PC-3 (cell line): ENCODE measurements at regions not wholly inside any gene's neighbourhood (a gene's known extent, or its start where the extent isn't known, plus 50 kb on each side); places are given as distances from the start of the nearest gene placed in this dataset.

ENCODE experiments used
- ATAC-seq: fragments of 200-7000 bp; cut with Tn5 transposase; 2 replicates; pipeline ENCODE4 v1.9.1; 2020; ENCODE audit warnings: mild to moderate bottlenecking, moderate library complexity
- BruUV-seq: library from RNA; stranded (reverse); fragments of 400-500 nt; replicated peaks from 2 replicates; lab custom pipeline; 2021; lab: Mats Ljungman, UMichigan
- CTCF ChIA-PET: fragments of 300-600 bp; sonication (Branson Sonifier 250); formaldehyde crosslinking; loops from one replicate; lab custom pipeline; 2022; ENCODE audit warnings: antibody characterized with exemption; lab: Charles Lee
- POLR2A ChIA-PET: fragments of 300-600 bp; sonication (Branson Sonifier 250); formaldehyde crosslinking; loops from one replicate; lab custom pipeline; 2022; ENCODE audit warnings: antibody characterized with exemption; ENCODE audit not compliant: unreplicated experiment; lab: Charles Lee
- DNase-seq: peaks from one replicate; pipeline ENCODE4 v3.0.0-alpha.2; 2015
- H2AFZ ChIP-seq: fragments of 300-600 bp; sonication (generic); 2 replicates; pipeline ENCODE4 v1.6.0; 2016; ENCODE audit warnings: antibody characterized with exemption, low read length
- H3F3A ChIP-seq: fragments of 300-600 bp; sonication (generic); one replicate; pipeline ENCODE4 v1.6.0; 2017; ENCODE audit warnings: antibody characterized with exemption, low read length, control low read depth, mild to moderate bottlenecking; ENCODE audit not compliant: unreplicated experiment
- H3K27ac ChIP-seq: fragments of 300-600 bp; sonication (generic); 2 replicates; pipeline ENCODE4 v1.5.1; 2016; ENCODE audit warnings: mild to moderate bottlenecking, low read length
- H3K27me3 ChIP-seq: fragments of 300-600 bp; sonication (generic); 2 replicates; pipeline ENCODE4 v1.6.1; 2016; ENCODE audit warnings: low read length, mixed read lengths
- H3K36me3 ChIP-seq: fragments of 300-600 bp; sonication (generic); 2 replicates; pipeline ENCODE4 v1.6.1; 2016; ENCODE audit warnings: low read depth, mixed run types, low read length, mixed read lengths
- H3K4me1 ChIP-seq: fragments of 300-600 bp; sonication (generic); 2 replicates; pipeline ENCODE4 v1.5.1; 2016; ENCODE audit warnings: low read length; ENCODE audit not compliant: insufficient read depth
- H3K4me2 ChIP-seq: fragments of 300-600 bp; sonication (generic); 2 replicates; pipeline ENCODE4 v1.6.0; 2016; ENCODE audit warnings: low read length
- H3K4me3 ChIP-seq: fragments of 300-600 bp; sonication (generic); 2 replicates; pipeline ENCODE4 v1.5.1; 2016; ENCODE audit warnings: mild to moderate bottlenecking, low read length, mixed read lengths
- H3K79me2 ChIP-seq: fragments of 300-600 bp; sonication (generic); 2 replicates; pipeline ENCODE4 v1.6.1; 2017; ENCODE audit warnings: low read length, mixed read lengths
- H3K9ac ChIP-seq: fragments of 300-600 bp; sonication (generic); 2 replicates; pipeline ENCODE4 v1.6.0; 2016; ENCODE audit warnings: mild to moderate bottlenecking, low read length
- H3K9me2 ChIP-seq: fragments of 300-600 bp; sonication (generic); replicated peaks from 2 replicates; pipeline ENCODE4 v1.6.1; 2016; ENCODE audit warnings: mixed run types, low read length, mixed read lengths
- H3K9me3 ChIP-seq: fragments of 300-600 bp; sonication (generic); 2 replicates; pipeline ENCODE4 v1.6.1; 2016; ENCODE audit warnings: low read length, mixed read lengths
- H4K20me1 ChIP-seq: fragments of 300-600 bp; sonication (generic); 2 replicates; pipeline ENCODE4 v1.6.1; 2016; ENCODE audit warnings: low read length, mixed read lengths
- EZH2 ChIP-seq: fragments of 300-600 bp; sonication (generic); IDR thresholded peaks from one replicate; pipeline ENCODE4 v1.6.1; 2017; ENCODE audit warnings: antibody characterized with exemption, mild to moderate bottlenecking, low read length; ENCODE audit not compliant: unreplicated experiment
- EZH2phosphoT487 ChIP-seq: fragments of 300-600 bp; sonication (generic); IDR thresholded peaks from 2 replicates; pipeline ENCODE4 v1.6.1; 2018; ENCODE audit warnings: mild to moderate bottlenecking, antibody characterized with exemption, low read length, borderline replicate concordance
- intact Hi-C: fragments of 100-400 bp; cut with micrococcal nuclease; formaldehyde crosslinking; loops from 2 replicates; pipeline ENCODE4 v1.9.0; 2023
- TF ChIP-seq, protein P1 (sequence below): fragments of 300-600 bp; sonication (generic); conservative IDR thresholded peaks from 2 replicates; pipeline ENCODE4 v1.5.1; 2017; ENCODE audit warnings: antibody characterized with exemption, low read depth, mild to moderate bottlenecking, low read length

DNA sequence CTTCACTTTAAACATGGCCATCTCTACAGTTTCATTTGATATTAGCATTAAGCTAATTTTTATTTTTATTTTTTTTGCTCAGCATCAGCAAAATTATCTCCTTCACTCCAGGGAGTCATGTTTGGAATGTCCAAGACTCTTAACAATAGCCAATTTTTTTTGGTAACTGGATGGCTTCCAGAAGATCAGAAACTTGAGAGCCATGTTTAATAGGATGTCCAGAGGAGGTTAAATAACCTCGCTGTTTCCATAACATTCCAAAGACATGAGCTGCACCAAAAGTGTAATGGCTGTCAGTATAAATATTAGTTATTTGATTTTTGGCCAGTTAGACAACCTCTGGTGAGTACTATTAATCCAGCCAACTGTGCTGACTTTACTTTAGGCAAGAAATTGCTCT, 80.7 kb downstream of the DNTTIP2 start:
- no peaks in the 10 kb centered on the region for H3K9me2 ChIP-seq
- BruUV-seq, result no TSS peak
- H3K9ac ChIP-seq, result peak overlapping the region; percentile 41
- H3K27me3 ChIP-seq, result no peaks in the 10 kb centered on the region
- peaks cover 9% of the 10 kb centered on the region for H3F3A ChIP-seq
- TF ChIP-seq EZH2, result no peak
- TF ChIP-seq, protein P1, sequence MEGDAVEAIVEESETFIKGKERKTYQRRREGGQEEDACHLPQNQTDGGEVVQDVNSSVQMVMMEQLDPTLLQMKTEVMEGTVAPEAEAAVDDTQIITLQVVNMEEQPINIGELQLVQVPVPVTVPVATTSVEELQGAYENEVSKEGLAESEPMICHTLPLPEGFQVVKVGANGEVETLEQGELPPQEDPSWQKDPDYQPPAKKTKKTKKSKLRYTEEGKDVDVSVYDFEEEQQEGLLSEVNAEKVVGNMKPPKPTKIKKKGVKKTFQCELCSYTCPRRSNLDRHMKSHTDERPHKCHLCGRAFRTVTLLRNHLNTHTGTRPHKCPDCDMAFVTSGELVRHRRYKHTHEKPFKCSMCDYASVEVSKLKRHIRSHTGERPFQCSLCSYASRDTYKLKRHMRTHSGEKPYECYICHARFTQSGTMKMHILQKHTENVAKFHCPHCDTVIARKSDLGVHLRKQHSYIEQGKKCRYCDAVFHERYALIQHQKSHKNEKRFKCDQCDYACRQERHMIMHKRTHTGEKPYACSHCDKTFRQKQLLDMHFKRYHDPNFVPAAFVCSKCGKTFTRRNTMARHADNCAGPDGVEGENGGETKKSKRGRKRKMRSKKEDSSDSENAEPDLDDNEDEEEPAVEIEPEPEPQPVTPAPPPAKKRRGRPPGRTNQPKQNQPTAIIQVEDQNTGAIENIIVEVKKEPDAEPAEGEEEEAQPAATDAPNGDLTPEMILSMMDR, result no peak
- no peak for TF ChIP-seq EZH2phosphoT487
- ChIA-PET CTCF (interaction anchor here (0.6 kb wide), 2 partner anchors 19 to 93 kb away, joined by 3 read pairs; no protein-coding TSS in a partner anchor), POLR2A (interaction anchor here (0.6 to 0.8 kb wide), 2 partner anchors 92 to 152 kb away, joined by 3 to 4 read pairs; no protein-coding TSS in a partner anchor)
- no peak overlapping the region for H2AFZ ChIP-seq
- intact Hi-C loops, result no loop called here
- peak; percentile 96 for ATAC-seq
- H3K27ac ChIP-seq, result peak overlapping the region; percentile 89
- DNase-seq, result peak; percentile 98
- H3K4me2 ChIP-seq, result peak overlapping the region; percentile 59
- no peak overlapping the region; the same call in 1 of the 2 replicates for H3K4me3 ChIP-seq
- H3K36me3 ChIP-seq, result no peaks in the 10 kb centered on the region
- no peaks in the 10 kb centered on the region for H3K9me3 ChIP-seq
- H4K20me1 ChIP-seq, result no peaks in the 10 kb centered on the region
- 0 out of 2 replicates have a peak, but pooled peaks cover 4% of the 10 kb centered on the region for H3K79me2 ChIP-seq
- peaks cover 41% of the 10 kb centered on the region for H3K4me1 ChIP-seq

DNA sequence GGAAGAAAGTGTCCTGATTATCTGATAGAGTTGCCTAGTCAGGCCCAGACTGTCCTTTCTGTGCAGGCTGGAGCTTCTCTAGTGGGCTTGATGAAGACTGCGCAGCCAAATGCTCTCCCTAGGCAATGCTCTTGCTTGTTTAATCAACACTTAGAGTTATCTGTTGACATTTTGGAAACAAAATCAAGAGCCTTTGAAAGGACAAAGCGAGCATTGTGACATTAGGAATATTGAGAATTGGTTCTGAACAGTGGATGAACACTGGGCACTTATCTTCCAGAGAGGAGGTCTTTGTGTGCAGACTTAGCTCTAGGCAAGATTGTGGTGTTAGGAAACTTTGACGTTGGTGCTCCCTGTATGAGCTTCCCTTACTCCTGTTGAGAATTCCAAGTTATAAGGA, 94.5 kb downstream of the DNTTIP2 start:
- no peaks in the 10 kb centered on the region for H4K20me1 ChIP-seq
- peaks cover 16% of the 10 kb centered on the region for H3K4me1 ChIP-seq
- H3K4me2 ChIP-seq, result no peak overlapping the region
- H2AFZ ChIP-seq, result no peak overlapping the region
- TF ChIP-seq, protein P1, result no peak
- TF ChIP-seq EZH2phosphoT487 (no peak), EZH2 (no peak)
- peaks cover 5% of the 10 kb centered on the region for H3K9me3 ChIP-seq
- H3K9ac ChIP-seq, result no peak overlapping the region
- peaks cover 13% of the 10 kb centered on the region for H3F3A ChIP-seq
- DNase-seq, result no peak
- no peaks in the 10 kb centered on the region for H3K9me2 ChIP-seq
- intact Hi-C loops, result no loop called here
- CTCF ChIA-PET, result no interaction called here
- H3K79me2 ChIP-seq, result peaks cover 11% of the 10 kb centered on the region; the same call in 1 of the 2 replicates
- ATAC-seq, result no peak
- no peak overlapping the region for H3K4me3 ChIP-seq
- no peak overlapping the region for H3K27ac ChIP-seq
- no TSS peak for BruUV-seq
- no peaks in the 10 kb centered on the region for H3K27me3 ChIP-seq
- H3K36me3 ChIP-seq, result peaks cover 7% of the 10 kb centered on the region; the same call in 1 of the 2 replicates
- POLR2A ChIA-PET, result no interaction called here

DNA sequence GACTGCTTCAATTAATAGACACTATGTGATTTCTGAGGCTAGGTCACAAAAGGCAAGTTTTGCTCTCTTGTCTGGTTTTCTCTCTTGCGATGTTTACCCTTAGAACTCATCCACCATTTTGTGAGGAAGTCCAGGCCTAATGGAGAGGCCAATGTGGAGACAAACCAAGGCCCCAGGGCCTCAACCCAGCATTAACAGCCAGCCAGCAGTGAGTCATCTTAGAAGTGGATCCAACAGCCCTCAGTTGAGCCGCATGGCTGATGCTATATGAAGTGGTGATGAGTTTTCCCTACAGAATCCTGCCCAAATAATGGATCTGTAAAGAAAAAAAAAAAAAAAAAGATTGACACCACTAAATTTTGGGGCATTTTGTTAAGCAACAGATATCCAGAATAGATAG, 95.1 kb downstream of the DNTTIP2 start:
- peaks cover 6% of the 10 kb centered on the region; the same call in 1 of the 2 replicates for H3K36me3 ChIP-seq
- no peak for DNase-seq
- no peaks in the 10 kb centered on the region for H3K9me2 ChIP-seq
- ChIA-PET POLR2A (no interaction called here), CTCF (no interaction called here)
- intact Hi-C loops, result no loop called here
- no peaks in the 10 kb centered on the region for H3K27me3 ChIP-seq
- H3K9ac ChIP-seq, result no peak overlapping the region
- BruUV-seq, result no TSS peak
- H3K79me2 ChIP-seq, result peaks cover 11% of the 10 kb centered on the region; the same call in 1 of the 2 replicates
- no peak overlapping the region for H3K4me2 ChIP-seq
- no peak overlapping the region for H3K27ac ChIP-seq
- no peak overlapping the region for H3K4me3 ChIP-seq
- H4K20me1 ChIP-seq, result no peaks in the 10 kb centered on the region
- no peak for TF ChIP-seq EZH2phosphoT487
- no peak for TF ChIP-seq EZH2
- TF ChIP-seq, protein P1, result no peak
- no peak for ATAC-seq
- peaks cover 4% of the 10 kb centered on the region for H3K9me3 ChIP-seq
- H2AFZ ChIP-seq, result no peak overlapping the region
- H3F3A ChIP-seq, result peaks cover 18% of the 10 kb centered on the region
- H3K4me1 ChIP-seq, result peaks cover 22% of the 10 kb centered on the region
